Non-pigmented ciliary epithelial cell (primary cell): ENCODE measurements at regions not wholly inside any gene's neighbourhood (a gene's known extent, or its start where the extent isn't known, plus 50 kb on each side); places are given as distances from the start of the nearest gene placed in this dataset.
A peak's percentile ranks its signal among the peaks of the same experiment; 100 is the strongest.

ENCODE experiments used
- DNase-seq: peaks from one replicate; pipeline ENCODE4 v3.0.0-alpha.2; 2010; ENCODE audit warnings: low read depth

GRCh38 chr4:129420637-129421036 is 324.7 kb downstream of the C4orf33 start:
- DNase-seq, result no peak

GRCh38 chr4:129422277-129422676 is 326.3 kb downstream of the C4orf33 start:
- DNase-seq, result no peak

- no peak for DNase-seq
Measured at GRCh38 chr4:129428454-129428853, 332.5 kb downstream of the C4orf33 start.

GRCh38 chr4:129429581-129430320 is 333.8 kb downstream of the C4orf33 start:
- no peak for DNase-seq

- no peak for DNase-seq
Measured at GRCh38 chr4:129437347-129437746, 341.4 kb downstream of the C4orf33 start.

- DNase-seq, result no peak
Measured at GRCh38 chr4:129438456-129438981, 342.6 kb downstream of the C4orf33 start.

GRCh38 chr4:129446074-129446473 is 350.1 kb downstream of the C4orf33 start:
- peak; percentile 9 for DNase-seq

GRCh38 chr4:129453524-129454200 is 357.7 kb downstream of the C4orf33 start:
- no peak for DNase-seq

- no peak for DNase-seq
Measured at GRCh38 chr4:129455482-129455881, 359.5 kb downstream of the C4orf33 start.

GRCh38 chr4:129468624-129469023 is 372.7 kb downstream of the C4orf33 start:
- no peak for DNase-seq

GRCh38 chr4:129474698-129475097 is 378.7 kb downstream of the C4orf33 start:
- DNase-seq, result no peak

- no peak for DNase-seq
Measured at GRCh38 chr4:129481107-129481506, 385.2 kb downstream of the C4orf33 start.

- DNase-seq, result no peak
Measured at GRCh38 chr4:129488427-129488826, 392.5 kb downstream of the C4orf33 start.

- no peak for DNase-seq
Measured at GRCh38 chr4:129490516-129490915, 394.6 kb downstream of the C4orf33 start.

- DNase-seq, result no peak
Measured at GRCh38 chr4:129498626-129499025, 402.7 kb downstream of the C4orf33 start.

- no peak for DNase-seq
Measured at GRCh38 chr4:129514852-129515251, 418.9 kb downstream of the C4orf33 start.

- no peak for DNase-seq
Measured at GRCh38 chr4:129515356-129515755, 419.4 kb downstream of the C4orf33 start.

- no peak for DNase-seq
Measured at GRCh38 chr4:129526812-129527211, 430.9 kb downstream of the C4orf33 start.

- DNase-seq, result no peak
Measured at GRCh38 chr4:129531253-129531652, 435.3 kb downstream of the C4orf33 start.

- DNase-seq, result no peak
Measured at GRCh38 chr4:129532573-129532972, 436.6 kb downstream of the C4orf33 start.

GRCh38 chr4:129543299-129543698 is 447.3 kb downstream of the C4orf33 start:
- DNase-seq, result no peak

- DNase-seq, result peak; percentile 6
Measured at GRCh38 chr4:129545599-129546278, 449.8 kb downstream of the C4orf33 start.

- no peak for DNase-seq
Measured at GRCh38 chr4:129546531-129546930, 450.6 kb downstream of the C4orf33 start.
